ENCODE measurements at regions not wholly inside any gene's neighbourhood (a gene's known extent, or its start where the extent isn't known, plus 50 kb on each side); places are given as distances from the start of the nearest gene placed in this dataset.
"Not testable (repeated sequence)": the region's sequence is repeated elsewhere in the genome, so short reads cannot be mapped to it uniquely, and the experiment has no call there.

DNA sequence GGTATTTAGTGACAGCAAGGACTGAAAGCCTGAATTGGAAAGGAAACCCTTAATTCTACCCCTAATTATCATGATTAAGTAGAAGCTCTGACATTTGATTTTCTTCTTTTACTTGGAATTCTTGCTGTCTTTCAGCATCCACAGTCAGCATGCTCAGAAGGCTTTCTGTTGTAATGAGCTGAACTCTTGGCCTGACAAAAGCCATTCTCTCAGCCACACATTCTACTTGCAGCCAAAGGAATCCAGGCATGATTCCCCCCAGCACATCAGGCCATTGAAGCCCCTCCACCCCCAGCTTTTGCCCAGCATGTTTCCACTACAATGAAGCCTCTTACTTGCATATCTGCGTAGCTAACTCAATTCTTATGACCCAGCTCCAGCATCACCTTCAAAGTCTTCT lies 94.3 kb upstream of the FRMD4A start:
- no peak for DNase-seq

DNA sequence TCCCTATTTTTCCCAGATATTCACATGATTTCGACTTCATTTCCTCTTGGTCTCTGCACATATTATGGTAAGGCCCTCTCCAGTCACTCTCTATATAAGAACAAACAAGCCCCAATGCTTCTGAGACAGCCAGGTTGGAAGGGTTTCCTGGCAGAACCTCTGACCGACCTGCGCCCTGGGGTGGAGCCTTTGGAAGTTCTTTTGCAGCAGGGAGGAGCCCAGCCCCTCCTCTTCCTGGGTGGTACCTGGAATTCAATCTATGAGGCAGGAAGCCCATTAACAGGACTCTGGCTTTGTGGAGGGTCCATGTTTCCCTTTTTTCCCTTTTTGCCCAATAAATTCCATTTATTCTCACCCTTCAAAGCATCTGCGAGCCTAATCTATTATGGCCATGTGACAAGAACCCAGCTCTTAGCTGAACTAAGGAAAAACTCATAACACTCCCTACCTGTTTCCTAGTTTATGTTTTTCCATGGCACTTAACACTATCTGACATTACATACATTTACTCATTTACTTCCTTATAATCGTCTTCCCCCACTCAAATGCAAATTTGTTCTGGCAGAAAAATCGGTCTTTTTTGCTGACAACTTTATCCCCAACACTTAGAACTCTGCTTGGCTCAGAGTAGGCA lies 92.5 kb upstream of the FRMD4A start:
- DNase-seq, result no peak

DNA sequence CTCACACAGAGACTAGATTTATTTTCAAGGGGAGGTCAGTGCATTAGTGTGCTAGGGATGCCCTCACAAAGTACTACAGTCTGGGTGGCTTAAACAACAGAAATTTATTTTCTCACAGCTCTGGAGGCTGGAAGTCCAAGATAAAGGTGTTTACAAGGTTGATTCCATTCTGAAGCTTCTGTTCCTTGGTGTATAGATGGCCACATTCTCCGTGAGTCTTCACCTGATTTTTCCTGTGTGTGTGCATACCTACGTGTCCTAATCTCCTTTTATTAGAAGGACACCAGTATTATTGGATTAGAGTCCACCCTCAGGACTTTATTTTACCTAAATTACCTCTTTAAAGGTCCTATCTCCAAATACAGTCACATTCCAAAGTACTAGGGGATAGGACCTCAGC lies 91.7 kb upstream of the FRMD4A start:
- DNase-seq, result no peak

DNA sequence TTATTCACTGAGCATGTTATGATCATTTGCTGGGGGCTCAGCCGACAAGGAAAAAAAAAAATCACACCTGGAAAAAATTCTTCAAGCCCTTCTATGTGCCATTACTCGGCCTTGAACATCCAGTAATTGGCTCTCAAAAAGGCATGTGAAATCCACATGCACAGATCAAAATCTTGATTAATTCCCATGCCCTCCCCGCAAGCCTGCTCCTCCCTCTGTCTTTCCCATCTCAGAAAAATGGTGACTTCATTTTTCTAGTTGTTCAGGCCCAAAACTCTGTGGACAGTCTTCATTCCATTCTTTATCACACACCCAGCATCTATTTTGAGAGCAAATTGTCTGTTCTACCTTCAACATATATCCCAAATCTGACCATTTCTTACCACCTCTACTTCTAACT lies 91.2 kb upstream of the FRMD4A start:
- DNase-seq, result no peak

DNA sequence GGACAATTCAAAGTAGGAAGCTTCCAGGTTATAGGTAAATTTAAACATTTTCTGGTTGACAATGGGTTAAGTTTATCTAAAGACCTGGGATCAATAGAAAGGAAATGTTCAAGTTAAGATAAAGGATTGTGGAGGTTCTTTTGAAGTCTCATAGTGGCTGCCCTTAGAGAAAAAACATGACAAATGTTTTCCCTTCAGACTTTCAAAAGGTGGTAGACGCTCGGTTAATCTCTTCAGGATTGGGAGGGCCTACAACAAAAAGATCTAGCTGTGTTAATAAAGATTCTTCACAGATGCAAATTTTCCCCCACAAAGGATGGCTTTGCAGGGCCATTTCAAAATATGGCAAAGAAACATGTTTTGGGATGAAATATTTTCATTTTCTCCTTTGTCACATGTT lies 86.6 kb upstream of the FRMD4A start:
- not testable (repeated sequence) for DNase-seq

DNA sequence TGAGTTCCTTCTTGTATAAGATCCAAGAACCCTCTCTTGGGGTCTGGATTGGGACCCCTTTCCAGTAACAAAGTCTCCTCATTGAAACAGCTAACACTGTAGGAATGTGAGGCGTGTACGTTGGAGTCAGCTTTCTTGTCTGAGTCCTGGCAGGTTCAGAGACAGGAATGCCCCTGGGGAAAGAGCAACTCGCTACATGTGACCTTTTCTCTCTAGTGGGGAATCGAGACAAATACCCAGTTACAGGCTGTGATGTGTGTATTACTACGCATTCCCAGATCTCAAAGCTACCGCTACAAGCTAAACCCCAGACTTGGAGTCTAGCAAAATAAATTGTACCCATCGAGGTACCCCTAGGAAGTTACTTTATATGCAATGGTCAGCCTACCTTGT lies 85.6 kb upstream of the FRMD4A start:
- no peak for DNase-seq

DNA sequence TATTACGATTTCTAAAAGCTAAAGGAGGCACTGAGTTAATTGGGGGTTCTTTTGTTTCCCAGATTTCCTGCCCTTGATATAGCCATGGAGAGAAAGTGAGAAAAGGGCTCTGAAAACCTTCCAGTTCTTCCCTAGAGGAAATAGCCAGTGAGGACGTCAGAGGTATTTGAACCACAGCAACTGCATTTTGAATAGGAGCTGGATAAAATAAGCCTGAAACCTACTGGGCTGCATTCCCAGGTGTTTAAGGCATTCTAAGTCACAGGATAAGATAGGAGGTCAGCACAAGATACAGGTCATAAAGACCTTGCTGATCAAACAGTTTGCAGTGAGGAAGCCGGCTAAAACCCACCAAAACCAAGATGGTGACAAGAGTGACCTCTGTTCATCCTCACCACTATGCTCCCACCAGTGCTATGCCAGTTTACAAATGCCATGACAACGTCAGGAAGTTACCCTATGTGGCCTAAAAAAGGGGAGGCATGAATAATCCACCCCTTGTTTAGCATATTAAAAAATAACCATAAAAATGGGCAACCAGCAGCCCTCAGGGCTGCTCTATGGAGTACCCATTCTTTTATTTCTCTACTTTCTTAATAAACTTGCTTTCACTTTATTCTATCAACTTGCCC lies 85.1 kb upstream of the FRMD4A start:
- DNase-seq, result no peak

DNA sequence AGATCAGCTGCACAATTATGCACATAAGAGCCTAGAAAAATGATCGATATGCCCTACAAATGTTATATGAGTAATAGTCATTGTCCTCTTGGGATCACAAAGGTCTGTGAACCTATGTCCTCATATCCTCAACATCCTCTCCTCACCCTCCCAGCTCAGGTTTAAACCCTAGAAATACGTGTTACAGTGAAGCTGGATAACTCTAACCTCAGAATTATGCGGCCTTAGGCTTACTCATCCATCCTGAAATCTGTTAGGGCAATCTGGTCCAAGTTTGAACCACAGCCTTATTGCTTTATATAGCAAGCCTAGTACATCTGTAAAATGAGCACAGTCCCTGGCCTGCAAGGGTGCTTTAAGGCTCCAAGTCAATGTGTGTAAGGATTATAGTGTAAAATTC lies 84.2 kb upstream of the FRMD4A start:
- no peak for DNase-seq

DNA sequence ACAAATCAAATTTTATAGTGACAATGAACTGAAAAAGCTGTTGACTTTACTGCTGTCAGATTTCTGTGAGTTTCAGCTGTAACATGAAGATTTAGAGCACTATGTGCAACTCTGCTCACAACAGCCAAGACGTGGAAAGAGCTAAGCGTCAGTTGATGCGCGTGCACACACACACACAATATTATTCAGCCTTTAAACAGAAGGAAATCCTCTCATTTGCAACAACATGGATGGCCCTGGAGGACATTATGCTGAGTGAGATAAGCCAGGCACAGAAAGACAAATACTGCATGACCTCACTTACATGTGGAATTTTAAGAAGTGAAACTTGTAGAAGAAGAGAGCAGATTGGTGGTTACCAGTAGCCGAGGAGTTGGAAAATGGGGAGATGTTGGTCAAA lies 82.8 kb upstream of the FRMD4A start:
- no peak for DNase-seq

DNA sequence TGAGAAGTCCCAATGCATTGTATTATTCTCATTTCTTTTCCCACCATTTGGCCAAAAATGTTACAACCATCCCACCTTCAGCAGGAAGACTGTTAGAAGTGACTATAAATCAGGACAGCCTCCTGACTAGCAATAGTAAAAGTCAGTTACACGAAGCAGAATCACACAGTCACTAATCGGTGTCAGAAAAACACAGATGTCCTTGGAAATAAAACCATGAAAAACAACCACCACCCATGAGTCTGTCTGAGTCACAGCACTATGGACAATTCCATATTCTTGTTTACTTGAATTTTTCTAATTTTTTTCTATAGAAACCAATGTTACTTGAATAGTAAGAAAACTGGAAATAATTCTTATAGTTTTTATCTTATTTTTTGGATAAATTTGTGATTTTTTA lies 81.9 kb upstream of the FRMD4A start:
- DNase-seq, result no peak

DNA sequence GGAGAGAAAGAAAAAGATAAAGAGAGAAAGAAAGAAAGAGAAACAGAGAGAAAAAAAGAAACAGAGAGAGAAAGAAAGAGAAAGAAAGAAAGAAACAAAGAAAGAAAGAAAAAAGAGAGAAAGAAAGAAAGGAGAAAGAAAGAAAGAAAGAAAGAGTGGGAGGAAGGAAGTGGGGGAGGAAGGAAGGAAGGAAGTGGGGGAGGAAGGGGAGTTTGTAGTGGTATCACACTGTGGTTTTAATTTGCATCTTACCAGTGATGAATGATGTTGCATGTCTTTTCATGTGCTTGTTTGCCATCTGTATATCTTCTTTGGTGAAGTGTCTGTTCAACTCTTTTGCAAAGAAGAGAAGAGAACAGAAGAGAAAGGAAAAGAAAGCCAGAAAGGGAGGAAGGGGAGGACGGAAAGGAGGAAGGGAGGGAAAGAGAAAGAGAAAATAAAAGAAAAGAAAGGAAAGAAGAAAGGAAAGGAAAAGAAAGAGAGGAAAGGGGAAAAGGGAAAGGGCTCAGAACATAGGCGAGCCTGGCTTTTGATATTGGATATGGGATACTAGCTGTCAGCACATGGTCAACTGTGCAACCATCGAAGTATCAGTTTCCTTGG lies 79.2 kb upstream of the FRMD4A start:
- no peak for DNase-seq

DNA sequence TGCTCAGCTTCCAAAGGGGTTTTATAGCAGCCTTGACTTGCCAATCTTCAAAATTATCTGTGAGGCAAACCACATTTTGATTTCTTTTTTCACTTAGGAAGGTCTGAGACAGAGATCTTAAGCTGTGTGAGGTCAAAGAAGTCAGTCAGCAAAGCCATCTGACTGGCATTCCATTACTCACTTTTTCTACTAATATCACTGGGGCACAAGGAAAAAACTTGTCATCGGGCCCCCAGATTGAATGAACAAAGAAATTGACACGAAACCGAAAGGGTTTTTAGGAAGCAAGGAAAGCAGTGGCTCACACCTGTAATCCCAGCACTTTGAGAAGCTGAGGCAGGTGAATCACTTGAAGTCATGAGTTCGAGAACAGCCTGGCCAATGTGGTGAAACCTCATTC lies 78.5 kb upstream of the FRMD4A start:
- no peak for DNase-seq

DNA sequence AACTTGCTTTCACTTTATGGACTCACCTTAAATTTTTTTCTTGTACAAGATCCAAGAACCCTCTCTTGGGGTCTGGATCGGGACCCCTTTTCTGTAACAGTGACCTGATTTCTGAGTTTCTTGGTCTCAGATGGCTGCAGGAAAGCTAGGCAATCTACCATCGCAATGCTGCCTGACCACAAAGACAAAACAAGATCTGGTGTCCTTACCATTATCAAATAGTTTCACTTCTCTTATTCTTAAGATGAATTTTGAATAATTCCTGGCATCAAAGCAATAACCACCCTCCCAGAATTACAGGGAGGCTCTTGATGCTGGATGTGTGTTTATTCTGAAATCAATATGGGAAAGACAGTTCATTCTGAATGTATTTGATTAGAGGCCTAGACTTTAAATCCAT lies 77.4 kb upstream of the FRMD4A start:
- DNase-seq, result no peak

DNA sequence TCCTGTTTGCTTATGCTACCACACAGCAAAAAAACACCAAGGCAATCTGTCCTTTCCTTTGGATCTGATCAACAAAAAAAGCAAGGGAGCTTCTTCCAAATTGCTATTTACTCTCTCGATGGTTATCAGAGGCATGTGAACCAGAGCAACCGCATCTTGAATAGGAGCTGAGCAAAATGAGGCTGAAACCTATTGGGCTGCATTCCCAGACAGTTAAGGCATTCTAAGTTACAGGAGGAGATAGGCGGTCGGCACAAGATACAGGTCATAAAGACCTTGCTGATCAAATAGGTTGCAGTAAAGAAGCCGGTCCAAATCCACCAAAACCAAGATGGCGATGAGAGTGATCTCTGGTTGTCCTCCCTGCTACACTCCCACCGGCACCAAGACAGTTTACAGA lies 76.8 kb upstream of the FRMD4A start:
- DNase-seq, result no peak

DNA sequence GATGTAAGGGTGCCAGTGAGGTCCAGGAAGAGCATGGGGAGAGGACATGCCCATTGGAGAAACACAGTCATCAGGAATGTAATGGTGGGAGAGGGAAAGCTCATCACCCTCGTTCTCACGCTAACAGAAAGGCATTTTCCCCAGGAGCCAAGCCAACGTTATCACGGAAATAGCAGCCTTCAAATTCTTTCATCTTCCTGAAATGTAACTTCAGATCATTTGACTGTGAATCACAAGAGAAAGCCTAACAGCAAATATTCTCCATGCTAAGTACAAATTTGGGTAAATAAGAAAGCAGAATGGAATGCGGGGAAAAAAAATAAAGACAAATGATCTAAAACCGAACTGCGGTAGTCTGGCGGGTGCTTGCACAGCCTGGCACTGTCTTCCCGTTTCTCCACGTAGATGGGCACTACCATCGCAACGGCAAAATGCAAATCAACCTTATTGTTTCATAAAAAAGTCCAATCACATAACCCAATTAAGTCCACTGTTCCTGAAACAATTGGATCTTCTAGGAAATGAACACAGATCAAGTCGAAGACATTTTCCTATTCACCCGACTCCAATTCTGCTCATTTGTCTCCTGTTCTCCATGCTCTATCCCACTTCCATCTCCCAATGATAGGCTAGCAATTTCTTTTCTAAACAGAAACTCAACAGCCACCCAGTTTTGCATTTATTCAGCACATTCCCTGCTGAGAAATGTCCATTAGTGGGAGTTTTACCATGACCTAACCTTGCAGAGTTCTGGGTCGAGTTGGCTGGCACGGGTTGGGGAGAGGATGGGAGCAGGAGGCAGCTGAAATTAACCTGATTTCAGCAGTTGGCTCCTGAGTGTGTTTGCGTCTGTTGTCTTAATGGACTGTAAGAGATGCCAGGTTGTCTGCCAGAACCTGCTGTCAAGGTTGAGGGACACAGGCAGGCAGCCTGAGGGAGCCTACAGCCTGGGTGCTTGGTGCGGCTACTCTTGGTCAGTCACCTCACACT lies 74.6 kb upstream of the FRMD4A start:
- no peak for DNase-seq

DNA sequence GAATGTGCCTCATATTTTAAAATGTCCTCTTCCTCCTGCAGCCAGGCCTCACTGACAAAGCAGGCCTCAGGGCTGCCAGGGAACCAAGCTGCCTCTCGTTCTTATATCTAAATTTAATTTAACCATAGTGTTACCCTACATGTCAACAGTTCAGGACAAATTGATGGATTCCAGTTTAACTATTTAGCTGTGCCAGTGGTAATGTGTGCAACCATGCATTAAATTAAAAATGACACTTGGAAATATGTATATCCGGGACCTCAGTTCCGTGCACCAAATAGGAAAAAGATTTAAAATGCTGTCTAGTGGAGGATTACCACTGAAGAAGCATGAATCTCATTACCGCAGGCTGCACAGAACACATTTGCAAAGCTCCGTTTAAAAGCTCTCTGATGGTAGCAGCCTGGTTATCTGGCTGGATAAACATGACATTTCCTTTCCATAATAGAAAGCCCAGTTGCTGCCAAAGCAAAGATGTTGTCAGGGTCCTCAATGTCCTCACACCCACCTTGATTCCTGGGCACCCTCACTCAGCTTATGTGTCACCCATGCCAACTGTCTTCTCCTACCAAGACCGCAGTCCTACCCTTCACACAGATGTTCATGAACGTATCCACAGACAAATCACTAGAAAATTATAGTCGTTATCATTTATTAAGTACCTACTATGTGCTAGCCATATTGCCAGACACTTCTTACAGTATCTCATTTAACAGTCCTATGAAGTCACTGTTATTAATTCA lies 73.3 kb upstream of the FRMD4A start:
- no peak for DNase-seq

DNA sequence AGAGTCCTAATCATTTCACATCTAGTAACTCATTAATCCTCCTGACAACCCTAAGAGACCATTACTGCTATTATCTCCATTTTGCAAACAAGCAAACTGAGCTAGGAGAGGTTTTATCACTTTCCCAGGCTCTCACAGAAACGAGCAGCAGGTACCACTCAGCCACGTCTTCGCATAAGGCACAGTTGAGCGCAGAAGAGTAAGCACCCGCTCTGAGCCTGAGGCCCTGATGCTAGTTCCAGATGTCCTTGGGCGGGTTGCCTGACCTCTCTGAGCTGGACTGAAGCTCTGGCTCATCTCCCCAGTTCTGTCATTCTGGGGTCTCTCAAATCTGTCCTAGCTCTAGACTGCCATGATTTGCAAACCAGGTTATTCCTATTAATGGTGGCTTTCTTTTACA lies 72.6 kb upstream of the FRMD4A start:
- no peak for DNase-seq

DNA sequence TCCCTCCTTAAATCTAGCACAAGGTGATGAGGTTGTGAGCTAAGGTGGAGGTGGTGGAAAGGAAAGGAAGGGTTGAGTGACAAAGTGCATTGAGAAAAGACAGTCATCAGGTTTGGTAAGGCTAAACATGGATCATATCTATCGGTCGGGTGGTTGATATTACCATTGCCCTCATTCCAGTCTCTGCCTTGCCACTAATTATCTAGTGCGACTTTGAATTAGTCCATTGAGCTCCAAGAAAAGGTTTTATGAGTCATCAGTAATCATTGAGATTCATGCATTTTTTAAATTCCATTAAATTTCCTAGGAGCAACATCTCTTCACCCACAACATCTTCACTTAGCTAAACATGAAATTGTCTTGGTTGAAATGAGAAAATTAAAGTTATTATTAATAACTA lies 68.9 kb upstream of the FRMD4A start:
- DNase-seq, result no peak

DNA sequence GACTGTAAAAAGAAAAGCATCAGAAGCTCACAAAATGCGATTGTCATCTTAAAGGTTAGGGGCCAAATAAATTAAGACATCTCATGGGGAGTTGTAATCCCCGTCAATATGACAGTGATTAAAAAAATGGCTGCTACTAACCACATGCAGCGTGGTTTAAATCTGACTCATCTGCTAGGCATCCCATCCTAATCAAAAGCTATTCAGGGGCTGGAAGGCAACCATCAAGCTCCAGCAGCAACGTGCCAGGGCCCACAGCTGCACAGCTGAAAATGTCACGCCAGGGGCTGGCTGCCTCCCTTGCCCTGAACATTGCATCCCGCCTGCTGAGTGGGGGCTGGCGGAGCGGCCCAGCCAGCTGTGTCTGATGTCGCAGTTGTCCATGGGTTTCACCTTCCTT lies 66.3 kb upstream of the FRMD4A start:
- no peak for DNase-seq

DNA sequence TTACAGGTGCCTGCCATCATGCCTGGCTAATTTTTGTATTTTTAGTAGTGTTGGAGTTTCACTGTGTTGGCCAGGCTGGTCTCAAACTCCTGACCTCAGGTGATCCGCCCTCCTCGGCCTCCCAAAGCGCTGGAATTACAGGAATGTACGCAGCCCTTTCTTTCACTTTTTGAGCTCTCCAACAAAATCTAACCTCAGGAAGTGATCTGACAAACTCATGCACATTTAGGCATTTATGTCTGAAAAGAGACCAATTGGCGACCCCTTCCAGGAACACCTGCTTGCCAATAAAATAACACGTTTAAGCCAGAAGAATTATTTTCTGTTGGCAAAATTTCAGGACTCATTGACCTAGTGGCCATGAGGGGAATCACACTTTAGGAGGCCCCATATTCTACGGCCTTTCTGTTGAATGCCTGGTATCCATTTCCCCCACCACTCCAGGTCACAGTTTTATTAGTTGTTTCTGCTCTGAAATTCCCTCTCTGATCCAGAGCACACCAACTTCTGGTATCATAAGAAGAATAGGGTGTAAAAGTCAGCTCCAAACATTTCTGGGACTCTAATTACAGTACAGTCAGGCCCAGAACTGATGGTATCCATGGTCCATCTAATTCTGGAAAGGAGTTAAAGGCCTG lies 65.8 kb upstream of the FRMD4A start:
- DNase-seq, result no peak

DNA sequence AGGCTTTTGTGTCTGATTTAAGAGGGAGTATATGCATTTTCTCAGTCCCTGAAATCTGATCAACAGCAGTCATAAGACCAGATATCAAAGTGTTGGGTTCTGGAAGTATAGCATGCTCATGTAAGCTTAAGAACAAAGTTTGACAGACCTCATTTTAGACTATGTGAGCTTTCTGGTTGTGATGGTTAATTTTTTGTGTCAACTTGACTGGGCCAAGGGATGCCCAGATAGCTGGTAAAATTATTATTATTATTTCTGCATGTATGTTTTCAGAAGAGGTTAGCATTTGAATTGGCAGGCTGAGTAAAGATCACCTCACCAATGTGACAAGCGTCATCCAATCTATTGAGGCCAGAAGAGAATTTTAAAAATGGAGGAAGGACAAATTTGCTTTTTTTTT lies 63.5 kb upstream of the FRMD4A start:
- no peak for DNase-seq

DNA sequence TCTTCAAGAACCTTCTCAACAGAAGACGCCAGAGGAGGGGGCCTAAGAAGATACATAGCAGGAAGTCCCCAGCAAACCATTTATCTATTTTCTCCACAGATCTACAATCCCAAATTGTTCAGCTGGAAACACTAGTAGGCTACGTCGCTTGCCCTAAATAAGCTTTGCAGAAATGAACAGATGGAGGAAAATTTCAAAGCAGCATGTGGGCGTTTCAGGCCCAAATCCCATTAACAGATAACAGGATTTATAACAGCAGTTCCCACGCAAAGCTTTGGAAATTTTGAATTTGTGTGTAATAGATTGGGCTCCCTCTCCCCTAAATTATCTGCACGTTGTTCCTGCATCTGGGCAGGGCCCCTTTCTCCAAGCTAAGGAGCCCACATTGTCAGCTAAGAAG lies 60.6 kb upstream of the FRMD4A start:
- DNase-seq, result no peak

All from NCI-H1436 (cell line).